SK-N-SH treated with all-trans-retinoic acid at 6 μM for 48 hours (cell line): ENCODE measurements at regions not wholly inside any gene's neighbourhood (a gene's known extent, or its start where the extent isn't known, plus 50 kb on each side); places are given as distances from the start of the nearest gene placed in this dataset.

Source experiments
- ATAC-seq: fragments of 200-7000 bp; cut with Tn5 transposase; 3 replicates; pipeline ENCODE4 v1.9.1; 2020; ENCODE audit warnings: mild to moderate bottlenecking, moderate library complexity
- ARNTL ChIP-seq: fragments of 450-650 bp; formaldehyde crosslinking; IDR thresholded peaks from 2 replicates; pipeline ENCODE4 v1.5.0; 2020; ENCODE audit warnings: low read depth, mild to moderate bottlenecking, moderate library complexity, borderline replicate concordance
- BACH2 ChIP-seq: fragments of 250-450 bp; sonication (Bioruptor Pico); IDR thresholded peaks from 2 replicates; pipeline ENCODE4 v1.9.0; 2021; ENCODE audit warnings: mild to moderate bottlenecking, borderline replicate concordance
- CREB5 ChIP-seq: fragments of 250-450 bp; sonication (Bioruptor Pico); IDR thresholded peaks from 2 replicates; pipeline ENCODE4 v1.5.1; 2020; ENCODE audit warnings: low read depth, mild to moderate bottlenecking, moderate library complexity
- CSDC2 ChIP-seq: fragments of 250-450 bp; sonication (Bioruptor Pico); IDR thresholded peaks from 2 replicates; pipeline ENCODE4 v1.5.0; 2020; ENCODE audit warnings: mild to moderate bottlenecking, moderate library complexity
- CSRNP3 ChIP-seq: fragments of 250-450 bp; sonication (Bioruptor Pico); IDR thresholded peaks from 2 replicates; pipeline ENCODE4 v1.5.1; 2021; ENCODE audit warnings: mild to moderate bottlenecking, moderate library complexity
- ESRRG ChIP-seq: fragments of 250-450 bp; sonication (Bioruptor Pico); IDR thresholded peaks from 2 replicates; pipeline ENCODE4 v1.6.1; 2021; ENCODE audit warnings: mild to moderate bottlenecking
- GLIS3 ChIP-seq: fragments of 250-450 bp; sonication (Bioruptor Pico); IDR thresholded peaks from 2 replicates; pipeline ENCODE4 v1.5.0; 2020; ENCODE audit warnings: mild to moderate bottlenecking, moderate library complexity
- OSR1 ChIP-seq: fragments of 250-450 bp; sonication (Bioruptor Pico); IDR thresholded peaks from 2 replicates; pipeline ENCODE4 v1.8.0; 2022; ENCODE audit warnings: moderate library complexity, mild to moderate bottlenecking, inconsistent platforms
- PATZ1 ChIP-seq: fragments of 250-450 bp; sonication (Bioruptor Pico); IDR thresholded peaks from 2 replicates; pipeline ENCODE4 v1.8.0; 2020; ENCODE audit warnings: mild to moderate bottlenecking, moderate library complexity, borderline replicate concordance
- POU6F1 ChIP-seq: fragments of 250-450 bp; sonication (Bioruptor Pico); IDR thresholded peaks from 2 replicates; pipeline ENCODE4 v1.8.0; 2021; ENCODE audit warnings: low read depth, mild to moderate bottlenecking, moderate library complexity, borderline replicate concordance
- PPARA ChIP-seq: fragments of 250-450 bp; sonication (Bioruptor Pico); IDR thresholded peaks from 2 replicates; pipeline ENCODE4 v1.5.0; 2020; ENCODE audit warnings: mild to moderate bottlenecking, borderline replicate concordance
- RARB ChIP-seq: fragments of 250-450 bp; sonication (Bioruptor Pico); IDR thresholded peaks from 2 replicates; pipeline ENCODE4 v1.8.0; 2021; ENCODE audit warnings: mild to moderate bottlenecking, moderate library complexity
- SNAI2 ChIP-seq: fragments of 250-450 bp; sonication (Bioruptor Pico); IDR thresholded peaks from 2 replicates; pipeline ENCODE4 v1.5.0; 2020; ENCODE audit warnings: mild to moderate bottlenecking, moderate library complexity
- TCF4 ChIP-seq: fragments of 250-450 bp; sonication (Bioruptor Pico); IDR thresholded peaks from 2 replicates; pipeline ENCODE4 v1.8.0; 2021; ENCODE audit warnings: mild to moderate bottlenecking, moderate library complexity, borderline replicate concordance
- TSHZ2 ChIP-seq: fragments of 250-450 bp; sonication (Bioruptor Pico); IDR thresholded peaks from 2 replicates; pipeline ENCODE4 v1.5.0; 2020; ENCODE audit warnings: mild to moderate bottlenecking, moderate library complexity
- ZC3H10 ChIP-seq: fragments of 250-450 bp; sonication (Bioruptor Pico); IDR thresholded peaks from 2 replicates; pipeline ENCODE4 v1.5.1; 2021; ENCODE audit warnings: mild to moderate bottlenecking, moderate library complexity
- ZFP3 ChIP-seq: fragments of 250-450 bp; sonication (Bioruptor Pico); IDR thresholded peaks from 2 replicates; pipeline ENCODE4 v1.5.0; 2020; ENCODE audit warnings: mild to moderate bottlenecking, moderate library complexity
- ZFP30 ChIP-seq: fragments of 450-650 bp; formaldehyde crosslinking; IDR thresholded peaks from 2 replicates; pipeline ENCODE4 v1.5.0; 2022; ENCODE audit warnings: mild to moderate bottlenecking, moderate library complexity
- ZNF565 ChIP-seq: fragments of 450-650 bp; formaldehyde crosslinking; conservative IDR thresholded peaks from 2 replicates; pipeline ENCODE4 v1.5.0; 2020; ENCODE audit warnings: low read depth, mild to moderate bottlenecking, moderate library complexity
- ZNF70 ChIP-seq: fragments of 450-650 bp; formaldehyde crosslinking; IDR thresholded peaks from 2 replicates; pipeline ENCODE4 v1.5.0; 2020; ENCODE audit warnings: mild to moderate bottlenecking, moderate library complexity
- ZNF8 ChIP-seq: fragments of 450-650 bp; formaldehyde crosslinking; IDR thresholded peaks from 2 replicates; pipeline ENCODE4 v1.5.0; 2020; ENCODE audit warnings: mild to moderate bottlenecking, moderate library complexity

- TF ChIP-seq ZFP3 (CRISPR knock-in tag) (no peak), ZNF8 (CRISPR knock-in tag) (no peak), CREB5 (no peak), RARB (no peak)
- TF ChIP-seq, all 23 proteins: peak for 0
These were observed 354.7 kb upstream of the PODXL start (continued) for GRCh38 chr7:131911112-131911511.

- no peak for ATAC-seq
- TF ChIP-seq ZFP3 (CRISPR knock-in tag) (peak; percentile 92), RARB (no peak), ZFP30 (peak; percentile 29; the same call in 1 of the 2 replicates), ESRRG (CRISPR knock-in tag) (no peak)
These were observed 352.8 kb upstream of the PODXL start for GRCh38 chr7:131909151-131909768.

- ATAC-seq, result no peak
- TF ChIP-seq ZNF565 (CRISPR knock-in tag), result no peak
- no peak for TF ChIP-seq ESRRG (CRISPR knock-in tag)
- TF ChIP-seq ZFP30, result no peak
- TF ChIP-seq OSR1 (CRISPR knock-in tag), result no peak
- no peak for TF ChIP-seq SNAI2
- no peak for TF ChIP-seq ARNTL (CRISPR knock-in tag)
- TF ChIP-seq PATZ1 (CRISPR knock-in tag), result no peak
- no peak for TF ChIP-seq GLIS3 (CRISPR knock-in tag)
- no peak for TF ChIP-seq ZFP3 (CRISPR knock-in tag)
- TF ChIP-seq ZNF70 (CRISPR knock-in tag), result no peak
- TF ChIP-seq TCF4 (CRISPR knock-in tag), result no peak
- TF ChIP-seq CSRNP3 (CRISPR knock-in tag), result no peak
- no peak for TF ChIP-seq RARB
- no peak for TF ChIP-seq ZC3H10 (CRISPR knock-in tag)
- no peak for TF ChIP-seq PPARA (CRISPR knock-in tag)
- no peak for TF ChIP-seq BACH2 (CRISPR knock-in tag)
- TF ChIP-seq POU6F1 (CRISPR knock-in tag), result no peak
- TF ChIP-seq TSHZ2, result no peak
- TF ChIP-seq CSDC2 (CRISPR knock-in tag), result no peak
These were observed 352.3 kb upstream of the PODXL start for GRCh38 chr7:131908714-131909113.
